Left ventricle myocardium inferior (tissue), 1 donor: ENCODE measurements at regions not wholly inside any gene's neighbourhood (a gene's known extent, or its start where the extent isn't known, plus 50 kb on each side); places are given as distances from the start of the nearest gene placed in this dataset.

ENCODE experiments used
- DNase-seq: peaks from one replicate; pipeline ENCODE4 v3.0.0-alpha.2; 2020
- H3K27ac ChIP-seq: fragments of 200-600 bp; replicated peaks from 2 replicates; pipeline ENCODE4 v1.8.0; 2021
- H3K27me3 ChIP-seq: fragments of 200-600 bp; 2 replicates; pipeline ENCODE4 v1.8.0; 2021; ENCODE audit warnings: low read depth
- H3K36me3 ChIP-seq: fragments of 200-600 bp; 2 replicates; pipeline ENCODE4 v1.8.0; 2021
- H3K4me1 ChIP-seq: fragments of 200-600 bp; 2 replicates; pipeline ENCODE4 v1.8.0; 2021
- H3K4me3 ChIP-seq: fragments of 200-600 bp; 2 replicates; pipeline ENCODE4 v1.8.0; 2021; ENCODE audit warnings: mild to moderate bottlenecking, moderate library complexity
- H3K9me3 ChIP-seq: fragments of 200-600 bp; replicated peaks from 2 replicates; pipeline ENCODE4 v1.8.0; 2021
- intact Hi-C: fragments of 100-400 bp; cut with micrococcal nuclease; formaldehyde crosslinking; loops from one replicate; pipeline ENCODE4 v1.11.0; 2022
- TF ChIP-seq, protein P1 (sequence below): fragments of 200-600 bp; IDR thresholded peaks from 2 replicates; pipeline ENCODE4 v1.8.0; 2021; ENCODE audit warnings: antibody characterized with exemption, mild to moderate bottlenecking, borderline replicate concordance
- donor health status: DM: no; HTN: yes; CAD: no; lungs with severe emphysema.

DNA sequence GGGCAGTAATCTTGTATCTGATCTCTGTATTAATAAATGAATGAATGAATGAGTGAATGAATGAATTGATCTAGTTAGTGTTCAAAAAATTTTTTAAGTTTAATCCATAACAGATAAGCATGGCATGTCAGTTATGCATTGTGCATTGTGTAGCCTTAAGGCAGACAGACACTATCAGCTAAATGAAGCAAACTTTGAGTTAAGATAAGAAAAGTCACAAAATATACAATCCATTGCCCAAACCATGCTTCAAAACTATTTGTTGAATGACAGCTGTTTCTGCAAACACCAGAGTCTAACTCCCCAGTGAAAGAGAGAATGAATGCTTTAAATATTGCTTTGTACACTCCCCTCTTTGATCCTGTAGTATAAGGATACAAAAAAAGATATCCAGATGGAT, 314.3 kb upstream of the ETAA1 start:
- intact Hi-C loops, result no loop called here
- Histone ChIP-seq H3K9me3 (peaks cover 8% of the 10 kb centered on the region), H3K4me3 (no peak overlapping the region), H3K4me1 (no peaks in the 10 kb centered on the region), H3K36me3 (no peaks in the 10 kb centered on the region), H3K27me3 (no peaks in the 10 kb centered on the region), H3K27ac (no peak overlapping the region)
- TF ChIP-seq, protein P1, sequence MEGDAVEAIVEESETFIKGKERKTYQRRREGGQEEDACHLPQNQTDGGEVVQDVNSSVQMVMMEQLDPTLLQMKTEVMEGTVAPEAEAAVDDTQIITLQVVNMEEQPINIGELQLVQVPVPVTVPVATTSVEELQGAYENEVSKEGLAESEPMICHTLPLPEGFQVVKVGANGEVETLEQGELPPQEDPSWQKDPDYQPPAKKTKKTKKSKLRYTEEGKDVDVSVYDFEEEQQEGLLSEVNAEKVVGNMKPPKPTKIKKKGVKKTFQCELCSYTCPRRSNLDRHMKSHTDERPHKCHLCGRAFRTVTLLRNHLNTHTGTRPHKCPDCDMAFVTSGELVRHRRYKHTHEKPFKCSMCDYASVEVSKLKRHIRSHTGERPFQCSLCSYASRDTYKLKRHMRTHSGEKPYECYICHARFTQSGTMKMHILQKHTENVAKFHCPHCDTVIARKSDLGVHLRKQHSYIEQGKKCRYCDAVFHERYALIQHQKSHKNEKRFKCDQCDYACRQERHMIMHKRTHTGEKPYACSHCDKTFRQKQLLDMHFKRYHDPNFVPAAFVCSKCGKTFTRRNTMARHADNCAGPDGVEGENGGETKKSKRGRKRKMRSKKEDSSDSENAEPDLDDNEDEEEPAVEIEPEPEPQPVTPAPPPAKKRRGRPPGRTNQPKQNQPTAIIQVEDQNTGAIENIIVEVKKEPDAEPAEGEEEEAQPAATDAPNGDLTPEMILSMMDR, result no peak
- DNase-seq, result no peak

DNA sequence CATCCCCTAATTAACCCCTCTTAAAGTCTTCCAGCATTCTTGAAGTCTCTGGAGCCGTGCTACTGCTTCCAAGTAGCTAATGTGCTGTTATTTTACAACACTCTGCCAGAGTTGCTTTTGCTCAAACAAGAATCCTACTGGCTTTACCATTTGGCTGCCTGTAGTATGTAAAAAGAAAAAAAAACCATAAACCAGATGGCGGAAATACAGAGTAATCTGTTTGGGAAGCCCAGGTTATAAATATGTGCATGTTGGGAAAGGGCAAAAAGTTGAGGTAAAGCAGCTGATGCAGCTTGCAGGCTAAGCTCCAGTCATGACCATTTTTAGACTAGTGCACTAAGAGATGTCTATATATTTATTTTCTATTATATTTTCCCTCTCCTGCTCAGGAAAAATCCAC, 313.2 kb upstream of the ETAA1 start:
- H3K4me1 ChIP-seq, result no peaks in the 10 kb centered on the region
- H3K4me3 ChIP-seq, result no peak overlapping the region
- H3K9me3 ChIP-seq, result peaks cover 8% of the 10 kb centered on the region
- H3K36me3 ChIP-seq, result no peaks in the 10 kb centered on the region
- DNase-seq, result no peak
- H3K27me3 ChIP-seq, result no peaks in the 10 kb centered on the region
- TF ChIP-seq, protein P1, result no peak
- intact Hi-C loops, result no loop called here
- H3K27ac ChIP-seq, result no peak overlapping the region

DNA sequence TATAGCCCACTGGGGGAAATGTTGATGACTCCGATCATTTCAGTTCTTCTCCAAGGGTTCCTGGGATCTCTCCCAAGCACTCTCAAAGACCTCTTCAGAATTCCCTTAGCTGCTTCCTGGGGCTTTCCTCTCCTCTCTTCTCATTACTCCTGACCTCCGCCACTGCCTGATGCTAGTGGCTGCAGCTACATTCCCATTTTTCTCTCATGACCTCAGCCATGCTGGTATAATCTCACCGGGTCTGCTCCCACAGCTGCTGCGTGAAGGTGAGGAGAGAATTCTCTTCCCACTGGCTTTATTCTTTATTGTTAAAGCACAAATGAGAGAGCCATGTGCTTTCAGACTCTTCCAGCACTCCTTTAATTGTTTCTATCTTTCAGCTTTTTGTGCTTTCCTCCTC, 312.0 kb upstream of the ETAA1 start:
- Histone ChIP-seq H3K27me3 (no peaks in the 10 kb centered on the region), H3K9me3 (peaks cover 7% of the 10 kb centered on the region), H3K4me3 (no peak overlapping the region), H3K36me3 (no peaks in the 10 kb centered on the region), H3K4me1 (no peaks in the 10 kb centered on the region), H3K27ac (no peak overlapping the region)
- DNase-seq, result no peak
- TF ChIP-seq, protein P1, result no peak
- intact Hi-C loops, result no loop called here

DNA sequence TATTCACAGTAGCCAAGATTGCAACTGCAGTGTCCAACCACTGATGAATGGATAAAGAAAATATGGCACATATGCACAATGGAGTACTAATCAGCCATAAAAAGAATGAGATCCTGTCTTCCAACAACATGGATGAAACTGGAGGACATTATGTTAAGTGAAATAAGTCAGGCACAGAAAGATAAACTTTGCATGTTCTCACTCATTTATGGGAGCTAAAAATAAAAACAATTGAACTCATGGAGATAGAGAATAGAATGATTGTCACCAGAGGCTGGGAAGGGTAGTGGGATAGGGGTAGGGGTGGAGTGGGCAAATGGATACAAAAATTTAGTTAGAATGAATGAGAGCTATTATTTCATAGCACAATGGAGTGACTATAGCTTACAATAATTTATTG, 305.5 kb upstream of the ETAA1 start:
- Histone ChIP-seq H3K4me1 (no peaks in the 10 kb centered on the region), H3K9me3 (no peaks in the 10 kb centered on the region), H3K27ac (no peak overlapping the region), H3K36me3 (no peaks in the 10 kb centered on the region), H3K4me3 (no peak overlapping the region), H3K27me3 (no peaks in the 10 kb centered on the region)
- intact Hi-C loops, result no loop called here
- TF ChIP-seq, protein P1, result no peak
- DNase-seq, result no peak

DNA sequence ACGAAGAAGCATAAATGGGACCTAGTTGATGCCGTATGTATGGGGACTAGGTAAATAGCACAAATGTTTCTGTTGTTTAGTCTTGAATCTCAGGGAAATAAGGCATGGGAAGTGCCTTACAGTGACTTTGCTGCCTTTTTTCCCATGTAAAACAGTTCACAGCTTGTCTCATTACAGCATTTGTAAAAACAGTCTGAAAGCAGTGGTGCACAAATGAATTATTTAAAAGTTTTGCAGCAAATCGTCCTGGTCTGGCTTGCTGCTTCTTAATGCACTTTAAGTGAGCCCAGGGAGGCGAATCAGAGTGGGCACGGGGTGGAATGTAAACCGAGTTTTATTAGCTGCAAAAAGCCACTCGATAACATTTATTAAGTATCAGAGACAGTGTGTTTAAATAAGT, 302.0 kb upstream of the ETAA1 start:
- H3K4me1 ChIP-seq, result no peaks in the 10 kb centered on the region
- TF ChIP-seq, protein P1, result no peak
- no peaks in the 10 kb centered on the region for H3K9me3 ChIP-seq
- no peak overlapping the region for H3K27ac ChIP-seq
- DNase-seq, result no peak
- H3K4me3 ChIP-seq, result no peak overlapping the region
- H3K36me3 ChIP-seq, result no peaks in the 10 kb centered on the region
- H3K27me3 ChIP-seq, result no peaks in the 10 kb centered on the region
- intact Hi-C loops, result no loop called here

DNA sequence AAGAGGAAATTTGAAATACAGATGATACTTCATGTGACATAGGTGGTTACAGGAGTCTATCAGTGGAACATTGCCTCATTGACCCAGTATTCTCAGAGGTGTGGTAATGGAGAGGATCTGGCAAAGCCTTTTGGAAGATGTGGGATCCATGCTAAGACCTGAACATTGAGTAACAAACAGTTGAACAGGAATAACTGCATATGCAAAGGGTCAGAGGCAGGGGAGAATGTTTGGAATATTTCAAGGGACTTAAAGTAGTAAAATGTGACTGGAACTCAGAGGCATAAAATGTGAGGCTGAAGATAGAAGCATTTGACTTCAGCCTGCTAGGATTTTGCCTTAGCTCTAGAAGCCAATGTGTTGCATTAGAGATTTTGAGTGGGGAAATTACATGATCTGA, 300.2 kb upstream of the ETAA1 start:
- intact Hi-C loops, result no loop called here
- Histone ChIP-seq H3K4me3 (no peak overlapping the region), H3K27ac (no peak overlapping the region), H3K36me3 (no peaks in the 10 kb centered on the region), H3K27me3 (no peaks in the 10 kb centered on the region), H3K4me1 (no peaks in the 10 kb centered on the region), H3K9me3 (peaks cover 2% of the 10 kb centered on the region)
- TF ChIP-seq, protein P1, result no peak
- DNase-seq, result no peak
